GM23338 (cell line): ENCODE measurements at regions not wholly inside any gene's neighbourhood (a gene's known extent, or its start where the extent isn't known, plus 50 kb on each side); places are given as distances from the start of the nearest gene placed in this dataset.

Experiments
- ATAC-seq: fragments of 200-7000 bp; cut with Tn5 transposase; 3 replicates; pipeline ENCODE4 v1.9.1; 2020
- DNase-seq: peaks from one replicate; pipeline ENCODE4 v3.0.0-alpha.2; 2015; ENCODE audit warnings: low spot score
- H2AFZ ChIP-seq: fragments of 200-600 bp; sonication (generic); 2 replicates; pipeline ENCODE4 v1.8.0; 2016; ENCODE audit warnings: antibody characterized with exemption, mild to moderate bottlenecking, moderate library complexity
- H3F3A ChIP-seq: fragments of 200-600 bp; sonication (generic); replicated peaks from 2 replicates; pipeline ENCODE4 v1.8.0; 2017; ENCODE audit warnings: antibody characterized with exemption, mixed run types, low read depth
- H3K27ac ChIP-seq: fragments of 200-600 bp; sonication (generic); 2 replicates; pipeline ENCODE4 v1.6.1; 2016; ENCODE audit warnings: low read depth
- H3K27me3 ChIP-seq: fragments of 200-600 bp; sonication (generic); 2 replicates; pipeline ENCODE4 v1.8.0; 2016; ENCODE audit warnings: mild to moderate bottlenecking, mixed run types, moderate library complexity; ENCODE audit not compliant: insufficient read depth
- H3K36me3 ChIP-seq: fragments of 200-600 bp; sonication (generic); 2 replicates; pipeline ENCODE4 v1.8.0; 2016; ENCODE audit warnings: mild to moderate bottlenecking; ENCODE audit not compliant: insufficient read depth
- H3K4me1 ChIP-seq: fragments of 200-600 bp; sonication (generic); 2 replicates; pipeline ENCODE4 v1.8.0; 2016; ENCODE audit warnings: mild to moderate bottlenecking, moderate library complexity; ENCODE audit not compliant: insufficient read depth
- H3K4me2 ChIP-seq: fragments of 200-600 bp; sonication (generic); 2 replicates; pipeline ENCODE4 v1.7.1; 2017; ENCODE audit warnings: mixed run types
- H3K4me3 ChIP-seq: fragments of 200-600 bp; sonication (generic); 2 replicates; pipeline ENCODE4 v1.6.1; 2016; ENCODE audit warnings: mixed run types
- H3K79me2 ChIP-seq: fragments of 200-600 bp; sonication (generic); replicated peaks from 2 replicates; pipeline ENCODE4 v1.8.0; 2017; ENCODE audit warnings: mild to moderate bottlenecking; ENCODE audit not compliant: insufficient read depth
- H3K9me2 ChIP-seq: fragments of 200-600 bp; sonication (generic); 2 replicates; pipeline ENCODE4 v1.8.0; 2017; ENCODE audit not compliant: insufficient read depth
- H4K20me1 ChIP-seq: fragments of 200-600 bp; sonication (generic); replicated peaks from 2 replicates; pipeline ENCODE4 v1.8.0; 2017; ENCODE audit warnings: mild to moderate bottlenecking; ENCODE audit not compliant: insufficient read depth
- H3K27ac Mint-ChIP-seq: 2 replicates; pipeline ENCODE4 v1.8.0; 2020; ENCODE audit warnings: inconsistent platforms, mild to moderate bottlenecking, moderate library complexity, mixed read lengths
- H3K27me3 Mint-ChIP-seq: 3 replicates; pipeline ENCODE4 v1.8.0; 2022; ENCODE audit warnings: low read depth, mild to moderate bottlenecking, moderate library complexity, mixed read lengths, inconsistent platforms; ENCODE audit not compliant: insufficient read depth, poor library complexity
- H3K36me3 Mint-ChIP-seq: 3 replicates; pipeline ENCODE4 v1.8.0; 2021; ENCODE audit warnings: low read depth, mild to moderate bottlenecking, inconsistent platforms, moderate library complexity, mixed read lengths
- H3K4me1 Mint-ChIP-seq: 3 replicates; pipeline ENCODE4 v1.8.0; 2020; ENCODE audit warnings: mild to moderate bottlenecking, inconsistent platforms, mixed read lengths
- H3K4me3 Mint-ChIP-seq: 3 replicates; pipeline ENCODE4 v1.8.0; 2021; ENCODE audit warnings: moderate library complexity, mild to moderate bottlenecking, inconsistent platforms, mixed read lengths
- H3K9me3 Mint-ChIP-seq: 3 replicates; pipeline ENCODE4 v1.8.0; 2020; ENCODE audit warnings: moderate library complexity, mild to moderate bottlenecking, inconsistent platforms, mixed read lengths
- CREB1 ChIP-seq: fragments of 250-450 bp; sonication (Bioruptor Pico); IDR thresholded peaks from 2 replicates; pipeline ENCODE4 v1.5.0; 2020; ENCODE audit warnings: low read depth, mild to moderate bottlenecking, moderate library complexity
- EZH2 ChIP-seq: fragments of 200-600 bp; sonication (generic); IDR thresholded peaks from one replicate; pipeline ENCODE4 v1.8.0; 2017; ENCODE audit warnings: antibody characterized with exemption, mild to moderate bottlenecking, low read depth; ENCODE audit not compliant: unreplicated experiment
- EZH2phosphoT487 ChIP-seq: fragments of 200-600 bp; sonication (generic); IDR thresholded peaks from one replicate; pipeline ENCODE4 v1.8.1; 2018; ENCODE audit warnings: antibody characterized with exemption; ENCODE audit not compliant: unreplicated experiment
- JUNB ChIP-seq: IDR thresholded peaks from one replicate; pipeline ENCODE4 v1.6.1; 2016; ENCODE audit warnings: antibody characterized with exemption; ENCODE audit not compliant: unreplicated experiment
- NANOG ChIP-seq: IDR thresholded peaks from 2 replicates; pipeline ENCODE4 v1.6.1; 2016; ENCODE audit warnings: antibody characterized with exemption, borderline replicate concordance
- POLR2AphosphoS5 ChIP-seq: IDR thresholded peaks from 2 replicates; pipeline ENCODE4 v1.6.1; 2016; ENCODE audit warnings: antibody characterized with exemption, low read depth
- STAT1 ChIP-seq: IDR thresholded peaks from one replicate; pipeline ENCODE4 v1.6.1; 2016; ENCODE audit warnings: antibody characterized with exemption; ENCODE audit not compliant: unreplicated experiment
- ZNF114 ChIP-seq: fragments of 250-450 bp; sonication (Bioruptor Pico); IDR thresholded peaks from 2 replicates; pipeline ENCODE4 v1.5.0; 2020; ENCODE audit warnings: mild to moderate bottlenecking, moderate library complexity
- ZNF331 ChIP-seq: fragments of 250-450 bp; sonication (Bioruptor Pico); IDR thresholded peaks from 2 replicates; pipeline ENCODE4 v1.5.0; 2020; ENCODE audit warnings: low read depth, mild to moderate bottlenecking, moderate library complexity
- TF ChIP-seq, protein P1 (sequence below): IDR thresholded peaks from one replicate; pipeline ENCODE4 v1.6.1; 2018; ENCODE audit warnings: antibody characterized with exemption; ENCODE audit not compliant: unreplicated experiment
- TF ChIP-seq, protein P2 (sequence below), 2 experiments: fragments of 200-600 bp in 1 of 2; sonication (generic) in 1 of 2; conservative IDR thresholded peaks; 2 replicates each; pipeline versions ENCODE4 v1.5.1 to v1.6.1; 2016 to 2017; ENCODE audit warnings: antibody characterized with exemption in 2 of 2, low read depth in 2 of 2, mild to moderate bottlenecking in 2 of 2, moderate library complexity in 1 of 2
- TF ChIP-seq, protein P3 (sequence below): IDR thresholded peaks from 2 replicates; pipeline ENCODE4 v1.6.1; 2016; ENCODE audit warnings: antibody characterized with exemption
- TF ChIP-seq, protein P4 (sequence below): fragments of 250-450 bp; sonication (Bioruptor Pico); IDR thresholded peaks from 2 replicates; pipeline ENCODE4 v1.5.0; 2020; ENCODE audit warnings: mild to moderate bottlenecking, moderate library complexity

DNA sequence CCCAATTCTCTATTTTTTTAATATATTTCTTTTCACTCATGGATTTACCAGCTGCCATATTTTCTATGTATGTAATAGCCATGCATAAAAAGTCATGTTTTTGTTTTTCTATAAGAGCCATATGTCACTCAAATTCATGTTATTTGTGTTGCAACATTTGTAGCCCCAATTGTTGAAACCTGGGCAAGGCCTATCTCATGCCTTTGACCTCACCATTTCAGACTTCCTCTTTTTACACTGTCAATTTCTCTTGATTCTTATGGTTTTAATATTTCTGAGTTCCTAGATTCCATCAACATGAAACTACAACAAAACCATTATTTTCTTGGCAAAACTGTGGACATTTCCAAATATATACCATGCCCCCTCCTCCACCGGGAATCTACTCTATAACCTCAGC, 647.5 kb downstream of the C12orf50 start:
- TF ChIP-seq JUNB (no peak), POLR2AphosphoS5 (no peak), ZNF331 (no peak), CREB1 (no peak), ZNF114 (CRISPR knock-in tag) (no peak), EZH2 (no peak), EZH2phosphoT487 (no peak), STAT1 (no peak), NANOG (no peak)
- TF ChIP-seq, protein P1, sequence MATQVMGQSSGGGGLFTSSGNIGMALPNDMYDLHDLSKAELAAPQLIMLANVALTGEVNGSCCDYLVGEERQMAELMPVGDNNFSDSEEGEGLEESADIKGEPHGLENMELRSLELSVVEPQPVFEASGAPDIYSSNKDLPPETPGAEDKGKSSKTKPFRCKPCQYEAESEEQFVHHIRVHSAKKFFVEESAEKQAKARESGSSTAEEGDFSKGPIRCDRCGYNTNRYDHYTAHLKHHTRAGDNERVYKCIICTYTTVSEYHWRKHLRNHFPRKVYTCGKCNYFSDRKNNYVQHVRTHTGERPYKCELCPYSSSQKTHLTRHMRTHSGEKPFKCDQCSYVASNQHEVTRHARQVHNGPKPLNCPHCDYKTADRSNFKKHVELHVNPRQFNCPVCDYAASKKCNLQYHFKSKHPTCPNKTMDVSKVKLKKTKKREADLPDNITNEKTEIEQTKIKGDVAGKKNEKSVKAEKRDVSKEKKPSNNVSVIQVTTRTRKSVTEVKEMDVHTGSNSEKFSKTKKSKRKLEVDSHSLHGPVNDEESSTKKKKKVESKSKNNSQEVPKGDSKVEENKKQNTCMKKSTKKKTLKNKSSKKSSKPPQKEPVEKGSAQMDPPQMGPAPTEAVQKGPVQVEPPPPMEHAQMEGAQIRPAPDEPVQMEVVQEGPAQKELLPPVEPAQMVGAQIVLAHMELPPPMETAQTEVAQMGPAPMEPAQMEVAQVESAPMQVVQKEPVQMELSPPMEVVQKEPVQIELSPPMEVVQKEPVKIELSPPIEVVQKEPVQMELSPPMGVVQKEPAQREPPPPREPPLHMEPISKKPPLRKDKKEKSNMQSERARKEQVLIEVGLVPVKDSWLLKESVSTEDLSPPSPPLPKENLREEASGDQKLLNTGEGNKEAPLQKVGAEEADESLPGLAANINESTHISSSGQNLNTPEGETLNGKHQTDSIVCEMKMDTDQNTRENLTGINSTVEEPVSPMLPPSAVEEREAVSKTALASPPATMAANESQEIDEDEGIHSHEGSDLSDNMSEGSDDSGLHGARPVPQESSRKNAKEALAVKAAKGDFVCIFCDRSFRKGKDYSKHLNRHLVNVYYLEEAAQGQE: no peak
- TF ChIP-seq, protein P2, sequence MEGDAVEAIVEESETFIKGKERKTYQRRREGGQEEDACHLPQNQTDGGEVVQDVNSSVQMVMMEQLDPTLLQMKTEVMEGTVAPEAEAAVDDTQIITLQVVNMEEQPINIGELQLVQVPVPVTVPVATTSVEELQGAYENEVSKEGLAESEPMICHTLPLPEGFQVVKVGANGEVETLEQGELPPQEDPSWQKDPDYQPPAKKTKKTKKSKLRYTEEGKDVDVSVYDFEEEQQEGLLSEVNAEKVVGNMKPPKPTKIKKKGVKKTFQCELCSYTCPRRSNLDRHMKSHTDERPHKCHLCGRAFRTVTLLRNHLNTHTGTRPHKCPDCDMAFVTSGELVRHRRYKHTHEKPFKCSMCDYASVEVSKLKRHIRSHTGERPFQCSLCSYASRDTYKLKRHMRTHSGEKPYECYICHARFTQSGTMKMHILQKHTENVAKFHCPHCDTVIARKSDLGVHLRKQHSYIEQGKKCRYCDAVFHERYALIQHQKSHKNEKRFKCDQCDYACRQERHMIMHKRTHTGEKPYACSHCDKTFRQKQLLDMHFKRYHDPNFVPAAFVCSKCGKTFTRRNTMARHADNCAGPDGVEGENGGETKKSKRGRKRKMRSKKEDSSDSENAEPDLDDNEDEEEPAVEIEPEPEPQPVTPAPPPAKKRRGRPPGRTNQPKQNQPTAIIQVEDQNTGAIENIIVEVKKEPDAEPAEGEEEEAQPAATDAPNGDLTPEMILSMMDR (conservative IDR thresholded peaks at IDR 0.05; ENCODE audit: low read depth in 2 of 2): no peak
- TF ChIP-seq, protein P3, sequence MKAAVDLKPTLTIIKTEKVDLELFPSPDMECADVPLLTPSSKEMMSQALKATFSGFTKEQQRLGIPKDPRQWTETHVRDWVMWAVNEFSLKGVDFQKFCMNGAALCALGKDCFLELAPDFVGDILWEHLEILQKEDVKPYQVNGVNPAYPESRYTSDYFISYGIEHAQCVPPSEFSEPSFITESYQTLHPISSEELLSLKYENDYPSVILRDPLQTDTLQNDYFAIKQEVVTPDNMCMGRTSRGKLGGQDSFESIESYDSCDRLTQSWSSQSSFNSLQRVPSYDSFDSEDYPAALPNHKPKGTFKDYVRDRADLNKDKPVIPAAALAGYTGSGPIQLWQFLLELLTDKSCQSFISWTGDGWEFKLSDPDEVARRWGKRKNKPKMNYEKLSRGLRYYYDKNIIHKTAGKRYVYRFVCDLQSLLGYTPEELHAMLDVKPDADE: no peak
- TF ChIP-seq, protein P4, sequence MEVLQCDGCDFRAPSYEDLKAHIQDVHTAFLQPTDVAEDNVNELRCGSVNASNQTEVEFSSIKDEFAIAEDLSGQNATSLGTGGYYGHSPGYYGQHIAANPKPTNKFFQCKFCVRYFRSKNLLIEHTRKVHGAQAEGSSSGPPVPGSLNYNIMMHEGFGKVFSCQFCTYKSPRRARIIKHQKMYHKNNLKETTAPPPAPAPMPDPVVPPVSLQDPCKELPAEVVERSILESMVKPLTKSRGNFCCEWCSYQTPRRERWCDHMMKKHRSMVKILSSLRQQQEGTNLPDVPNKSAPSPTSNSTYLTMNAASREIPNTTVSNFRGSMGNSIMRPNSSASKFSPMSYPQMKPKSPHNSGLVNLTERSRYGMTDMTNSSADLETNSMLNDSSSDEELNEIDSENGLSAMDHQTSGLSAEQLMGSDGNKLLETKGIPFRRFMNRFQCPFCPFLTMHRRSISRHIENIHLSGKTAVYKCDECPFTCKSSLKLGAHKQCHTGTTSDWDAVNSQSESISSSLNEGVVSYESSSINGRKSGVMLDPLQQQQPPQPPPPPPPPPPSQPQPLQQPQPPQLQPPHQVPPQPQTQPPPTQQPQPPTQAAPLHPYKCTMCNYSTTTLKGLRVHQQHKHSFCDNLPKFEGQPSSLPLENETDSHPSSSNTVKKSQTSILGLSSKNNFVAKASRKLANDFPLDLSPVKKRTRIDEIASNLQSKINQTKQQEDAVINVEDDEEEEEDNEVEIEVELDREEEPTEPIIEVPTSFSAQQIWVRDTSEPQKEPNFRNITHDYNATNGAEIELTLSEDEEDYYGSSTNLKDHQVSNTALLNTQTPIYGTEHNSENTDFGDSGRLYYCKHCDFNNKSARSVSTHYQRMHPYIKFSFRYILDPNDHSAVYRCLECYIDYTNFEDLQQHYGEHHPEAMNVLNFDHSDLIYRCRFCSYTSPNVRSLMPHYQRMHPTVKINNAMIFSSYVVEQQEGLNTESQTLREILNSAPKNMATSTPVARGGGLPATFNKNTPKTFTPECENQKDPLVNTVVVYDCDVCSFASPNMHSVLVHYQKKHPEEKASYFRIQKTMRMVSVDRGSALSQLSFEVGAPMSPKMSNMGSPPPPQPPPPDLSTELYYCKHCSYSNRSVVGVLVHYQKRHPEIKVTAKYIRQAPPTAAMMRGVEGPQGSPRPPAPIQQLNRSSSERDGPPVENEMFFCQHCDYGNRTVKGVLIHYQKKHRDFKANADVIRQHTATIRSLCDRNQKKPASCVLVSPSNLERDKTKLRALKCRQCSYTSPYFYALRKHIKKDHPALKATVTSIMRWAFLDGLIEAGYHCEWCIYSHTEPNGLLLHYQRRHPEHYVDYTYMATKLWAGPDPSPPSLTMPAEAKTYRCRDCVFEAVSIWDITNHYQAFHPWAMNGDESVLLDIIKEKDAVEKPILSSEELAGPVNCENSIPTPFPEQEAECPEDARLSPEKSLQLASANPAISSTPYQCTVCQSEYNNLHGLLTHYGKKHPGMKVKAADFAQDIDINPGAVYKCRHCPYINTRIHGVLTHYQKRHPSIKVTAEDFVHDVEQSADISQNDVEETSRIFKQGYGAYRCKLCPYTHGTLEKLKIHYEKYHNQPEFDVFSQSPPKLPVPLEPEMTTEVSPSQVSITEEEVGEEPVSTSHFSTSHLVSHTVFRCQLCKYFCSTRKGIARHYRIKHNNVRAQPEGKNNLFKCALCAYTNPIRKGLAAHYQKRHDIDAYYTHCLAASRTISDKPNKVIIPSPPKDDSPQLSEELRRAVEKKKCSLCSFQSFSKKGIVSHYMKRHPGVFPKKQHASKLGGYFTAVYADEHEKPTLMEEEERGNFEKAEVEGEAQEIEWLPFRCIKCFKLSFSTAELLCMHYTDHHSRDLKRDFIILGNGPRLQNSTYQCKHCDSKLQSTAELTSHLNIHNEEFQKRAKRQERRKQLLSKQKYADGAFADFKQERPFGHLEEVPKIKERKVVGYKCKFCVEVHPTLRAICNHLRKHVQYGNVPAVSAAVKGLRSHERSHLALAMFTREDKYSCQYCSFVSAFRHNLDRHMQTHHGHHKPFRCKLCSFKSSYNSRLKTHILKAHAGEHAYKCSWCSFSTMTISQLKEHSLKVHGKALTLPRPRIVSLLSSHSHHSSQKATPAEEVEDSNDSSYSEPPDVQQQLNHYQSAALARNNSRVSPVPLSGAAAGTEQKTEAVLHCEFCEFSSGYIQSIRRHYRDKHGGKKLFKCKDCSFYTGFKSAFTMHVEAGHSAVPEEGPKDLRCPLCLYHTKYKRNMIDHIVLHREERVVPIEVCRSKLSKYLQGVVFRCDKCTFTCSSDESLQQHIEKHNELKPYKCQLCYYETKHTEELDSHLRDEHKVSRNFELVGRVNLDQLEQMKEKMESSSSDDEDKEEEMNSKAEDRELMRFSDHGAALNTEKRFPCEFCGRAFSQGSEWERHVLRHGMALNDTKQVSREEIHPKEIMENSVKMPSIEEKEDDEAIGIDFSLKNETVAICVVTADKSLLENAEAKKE (CRISPR knock-in tag): no peak
- Histone ChIP-seq H3K4me3 (no peak overlapping the region), H2AFZ (no peak overlapping the region), H3F3A (no peaks in the 10 kb centered on the region), H4K20me1 (no peaks in the 10 kb centered on the region), H3K4me2 (no peak overlapping the region), H3K27ac (no peak overlapping the region), H3K4me1 (peaks cover 11% of the 10 kb centered on the region), H3K36me3 (no peaks in the 10 kb centered on the region), H3K79me2 (no peaks in the 10 kb centered on the region), H3K9me2 (no peaks in the 10 kb centered on the region; the same call in 1 of the 2 replicates), H3K27me3 (no peaks in the 10 kb centered on the region)
- no peak overlapping the region for H3K4me3 Mint-ChIP-seq
- no peak overlapping the region for H3K27ac Mint-ChIP-seq
- no peaks in the 10 kb centered on the region for H3K36me3 Mint-ChIP-seq
- ATAC-seq (no peak), DNase-seq (no peak)
- peaks cover under 1% of the 10 kb centered on the region; the same call in 1 of the 3 replicates for H3K9me3 Mint-ChIP-seq
- no peaks in the 10 kb centered on the region for H3K27me3 Mint-ChIP-seq
- H3K4me1 Mint-ChIP-seq: peaks cover 22% of the 10 kb centered on the region
